NB4 (cell line): ENCODE measurements at regions not wholly inside any gene's neighbourhood (a gene's known extent, or its start where the extent isn't known, plus 50 kb on each side); places are given as distances from the start of the nearest gene placed in this dataset.
A peak's percentile ranks its signal among the peaks of the same experiment; 100 is the strongest.

Source experiments
- DNase-seq: peaks from one replicate; pipeline ENCODE4 v3.0.0; 2010; ENCODE audit warnings: low read depth
- H3K4me3 ChIP-seq: one replicate; pipeline ENCODE4 v1.5.1; 2011; ENCODE audit warnings: mild to moderate bottlenecking, low read depth, low read length, moderate library complexity
- MYC ChIP-seq: IDR thresholded peaks from 2 replicates; pipeline ENCODE4 v1.6.1; 2011; ENCODE audit warnings: low read depth, low read length
- POLR2A ChIP-seq: IDR thresholded peaks from 2 replicates; pipeline ENCODE4 v1.6.1; 2011; ENCODE audit warnings: mild to moderate bottlenecking; ENCODE audit not compliant: insufficient read length; ENCODE audit errors: extremely low read depth
- TF ChIP-seq, protein P1 (sequence below): IDR thresholded peaks from 2 replicates; pipeline ENCODE4 v1.6.1; 2011; ENCODE audit warnings: low read depth, low read length
- TF ChIP-seq, protein P2 (sequence below): IDR thresholded peaks from one replicate; pipeline ENCODE4 v1.5.1; 2012; ENCODE audit warnings: low read depth, low read length

DNA sequence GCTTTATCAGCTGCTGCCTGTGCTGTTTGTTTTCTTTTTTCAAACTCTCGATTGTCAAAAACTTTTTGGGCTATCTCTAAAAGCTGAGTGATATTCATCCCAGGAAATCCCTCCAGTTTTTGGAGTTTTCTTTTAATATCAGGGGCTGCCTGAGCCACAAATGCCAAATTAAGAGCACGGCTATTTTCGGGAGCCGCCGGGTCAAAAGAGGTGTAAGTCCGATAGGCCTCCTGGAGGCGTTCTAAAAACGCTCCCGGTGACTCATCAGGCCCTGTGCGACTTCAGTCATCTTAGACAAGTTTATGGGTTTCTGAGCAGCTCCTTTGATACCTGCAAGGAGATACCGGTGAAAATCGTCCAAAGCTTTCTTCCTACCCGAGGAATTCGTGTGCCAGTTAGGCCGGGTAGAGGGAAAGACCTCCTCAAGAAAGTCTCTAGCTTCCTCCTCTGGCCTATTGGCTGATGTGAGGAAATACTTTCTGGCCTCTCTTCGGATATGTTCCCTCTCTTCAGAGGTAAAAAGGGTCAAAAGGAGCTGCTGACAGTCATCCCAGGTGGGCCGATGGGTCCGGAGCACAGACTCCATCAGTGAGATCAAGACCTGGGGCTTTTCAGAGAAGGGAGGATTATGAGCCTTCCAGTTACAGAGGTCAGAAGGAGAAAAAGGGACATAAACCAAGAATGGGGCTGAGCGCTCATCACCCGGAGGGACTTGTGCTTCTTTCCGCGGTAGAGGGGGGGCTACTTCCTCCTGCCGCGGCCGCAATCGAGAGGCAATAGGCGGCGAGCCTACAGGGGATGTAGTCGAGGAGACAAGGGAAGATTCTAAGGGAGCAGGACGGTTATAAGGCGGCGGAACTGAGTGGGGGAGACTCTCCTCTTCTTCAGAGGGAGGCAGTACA is 151.1 kb downstream of the TRIM27 start:
- no peak for TF ChIP-seq POLR2A
- TF ChIP-seq, protein P1, sequence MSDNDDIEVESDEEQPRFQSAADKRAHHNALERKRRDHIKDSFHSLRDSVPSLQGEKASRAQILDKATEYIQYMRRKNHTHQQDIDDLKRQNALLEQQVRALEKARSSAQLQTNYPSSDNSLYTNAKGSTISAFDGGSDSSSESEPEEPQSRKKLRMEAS: no peak
- TF ChIP-seq MYC: no peak
- TF ChIP-seq, protein P2, sequence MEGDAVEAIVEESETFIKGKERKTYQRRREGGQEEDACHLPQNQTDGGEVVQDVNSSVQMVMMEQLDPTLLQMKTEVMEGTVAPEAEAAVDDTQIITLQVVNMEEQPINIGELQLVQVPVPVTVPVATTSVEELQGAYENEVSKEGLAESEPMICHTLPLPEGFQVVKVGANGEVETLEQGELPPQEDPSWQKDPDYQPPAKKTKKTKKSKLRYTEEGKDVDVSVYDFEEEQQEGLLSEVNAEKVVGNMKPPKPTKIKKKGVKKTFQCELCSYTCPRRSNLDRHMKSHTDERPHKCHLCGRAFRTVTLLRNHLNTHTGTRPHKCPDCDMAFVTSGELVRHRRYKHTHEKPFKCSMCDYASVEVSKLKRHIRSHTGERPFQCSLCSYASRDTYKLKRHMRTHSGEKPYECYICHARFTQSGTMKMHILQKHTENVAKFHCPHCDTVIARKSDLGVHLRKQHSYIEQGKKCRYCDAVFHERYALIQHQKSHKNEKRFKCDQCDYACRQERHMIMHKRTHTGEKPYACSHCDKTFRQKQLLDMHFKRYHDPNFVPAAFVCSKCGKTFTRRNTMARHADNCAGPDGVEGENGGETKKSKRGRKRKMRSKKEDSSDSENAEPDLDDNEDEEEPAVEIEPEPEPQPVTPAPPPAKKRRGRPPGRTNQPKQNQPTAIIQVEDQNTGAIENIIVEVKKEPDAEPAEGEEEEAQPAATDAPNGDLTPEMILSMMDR: no peak
- DNase-seq: peak; percentile 52
- H3K4me3 ChIP-seq: no peak overlapping the region

DNA sequence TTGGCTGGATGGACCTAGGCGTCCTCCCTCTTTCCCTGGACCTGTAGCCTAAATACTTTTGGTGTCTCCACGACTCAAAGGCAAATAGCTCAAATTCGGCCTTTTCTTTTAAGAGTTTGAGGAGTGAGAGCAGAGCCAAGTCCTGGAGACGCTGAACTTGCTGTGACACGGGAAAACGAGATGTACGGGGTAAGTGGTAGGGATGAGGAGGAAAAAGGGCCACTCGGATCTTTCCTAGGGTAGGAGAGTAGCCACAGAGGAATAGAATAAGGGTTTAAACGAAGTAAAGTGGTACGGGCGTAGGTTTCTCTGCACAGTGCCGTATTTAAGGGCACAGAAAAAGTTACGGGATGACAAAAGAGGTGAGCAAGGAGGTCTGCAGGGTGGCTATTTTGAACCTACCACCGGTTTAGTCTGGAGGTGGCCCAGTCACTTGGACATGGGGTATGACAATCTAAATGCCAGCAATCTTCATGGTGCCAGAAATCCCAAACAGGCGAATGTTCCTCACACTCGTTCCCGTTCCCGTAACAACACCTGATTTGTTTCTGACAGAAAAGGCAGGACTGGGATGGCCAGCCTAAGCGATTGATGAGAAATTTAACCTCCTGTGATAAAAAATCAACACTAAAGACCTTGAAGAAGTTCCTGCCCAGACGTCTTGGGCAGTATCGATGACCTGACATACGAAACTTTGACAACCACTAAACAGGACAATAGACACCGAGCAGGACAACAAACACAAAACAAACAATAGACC is 149.3 kb downstream of the TRIM27 start:
- no peak overlapping the region for H3K4me3 ChIP-seq
- TF ChIP-seq, protein P2: no peak
- TF ChIP-seq POLR2A (no peak), MYC (no peak)
- TF ChIP-seq, protein P1: no peak
- no peak for DNase-seq

DNA sequence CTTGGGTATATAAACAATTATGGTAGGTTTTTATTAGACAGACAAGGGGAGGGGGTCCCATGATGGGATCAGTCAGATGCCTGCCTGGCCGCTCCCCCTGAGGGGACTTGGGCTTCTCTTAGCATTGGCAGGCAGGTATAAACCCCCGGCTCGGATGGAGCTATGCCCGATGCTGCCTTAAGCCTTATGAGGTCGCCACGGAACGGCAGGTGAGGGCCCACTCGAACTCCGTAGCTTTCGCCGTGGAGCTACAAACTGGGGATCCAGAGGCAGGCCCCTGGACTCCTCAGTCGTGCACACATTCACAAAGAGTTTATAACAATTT is 148.8 kb downstream of the TRIM27 start:
- DNase-seq: no peak
- TF ChIP-seq MYC (no peak), POLR2A (no peak)
- TF ChIP-seq, protein P2: no peak
- TF ChIP-seq, protein P1: no peak
- H3K4me3 ChIP-seq: no peak overlapping the region

DNA sequence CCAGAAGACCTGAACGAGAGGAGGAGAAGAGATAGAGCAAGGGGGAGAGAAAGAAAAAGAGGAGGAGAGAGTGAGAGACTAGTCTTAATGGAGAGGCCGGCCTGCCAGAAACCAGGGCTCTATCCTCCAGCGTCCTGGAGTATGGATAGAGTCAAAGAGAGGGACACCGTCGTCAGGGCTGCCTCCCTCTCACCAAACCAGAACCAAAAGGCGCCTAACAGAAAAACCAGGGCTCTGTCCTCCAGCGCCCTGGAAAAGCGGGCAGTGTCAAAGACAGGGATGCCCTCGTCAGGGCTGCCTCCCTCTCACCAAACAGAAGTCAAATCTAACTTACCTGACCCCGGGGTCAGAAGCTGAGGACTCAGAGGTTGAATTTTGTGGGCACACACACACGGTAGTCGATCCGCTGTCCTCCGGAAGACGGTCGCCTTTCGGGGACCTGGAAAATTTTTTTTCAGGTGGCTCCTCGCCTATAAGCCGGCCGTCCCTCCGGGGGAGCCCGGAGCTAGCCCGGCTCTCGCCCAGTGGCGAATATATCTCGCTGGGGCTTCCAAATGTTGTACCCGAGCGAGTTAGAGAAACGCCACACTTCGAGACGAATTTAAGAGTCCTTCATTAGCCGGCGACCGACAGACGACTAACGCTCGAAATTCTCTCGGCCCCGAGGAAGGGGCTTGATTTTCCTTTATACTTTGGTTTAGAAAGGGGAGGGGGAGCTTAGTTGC is 148.2 kb downstream of the TRIM27 start:
- DNase-seq: no peak
- H3K4me3 ChIP-seq: no peak overlapping the region
- TF ChIP-seq POLR2A (no peak), MYC (no peak)
- TF ChIP-seq, protein P1: no peak
- TF ChIP-seq, protein P2: no peak

DNA sequence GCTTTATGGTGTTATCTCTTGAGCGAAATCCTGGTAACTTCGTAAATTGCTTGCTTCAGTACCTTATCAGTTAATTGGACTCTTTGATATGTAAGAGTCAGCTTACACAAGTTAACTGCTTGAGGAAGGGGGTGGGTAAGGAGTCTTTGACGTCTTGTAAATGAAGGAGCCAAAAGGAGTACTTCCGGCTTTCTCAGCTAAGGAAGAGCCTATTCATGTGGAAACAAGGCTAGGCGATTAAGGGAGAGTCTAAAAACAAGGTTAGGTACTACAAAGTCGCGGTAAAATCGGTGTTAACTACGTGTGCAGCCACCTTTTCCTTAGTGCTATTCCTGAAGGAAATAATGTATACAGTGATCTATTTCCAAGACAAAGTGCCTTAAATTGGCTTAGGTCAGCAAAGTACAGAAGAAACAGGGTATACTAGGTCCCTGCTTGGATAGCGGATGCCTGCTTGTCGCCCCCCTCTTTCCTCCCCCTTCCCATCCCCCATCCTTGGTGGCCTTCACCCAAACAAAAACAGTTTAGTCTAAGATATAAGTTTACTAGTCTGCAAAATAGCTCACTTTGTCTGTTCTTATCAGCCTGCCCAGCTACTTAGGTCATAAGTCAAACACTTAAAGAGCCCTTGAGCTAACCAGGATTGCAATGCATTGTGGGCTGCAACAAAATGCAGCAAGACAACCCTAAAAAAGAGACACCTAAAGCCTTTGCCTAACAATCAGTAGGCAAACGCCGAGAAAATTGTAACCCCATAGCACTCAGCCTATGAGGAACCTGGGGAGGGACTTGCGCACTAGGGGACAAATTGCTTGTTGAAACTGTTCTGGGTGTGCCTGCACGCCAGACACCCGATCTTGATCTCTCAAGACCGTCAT is 147.3 kb downstream of the TRIM27 start:
- TF ChIP-seq, protein P1: no peak
- TF ChIP-seq, protein P2: no peak
- TF ChIP-seq MYC: no peak
- TF ChIP-seq POLR2A: no peak
- no peak for DNase-seq
- H3K4me3 ChIP-seq: no peak overlapping the region
